HepG2 (cell line): ENCODE measurements at regions not wholly inside any gene's neighbourhood (a gene's known extent, or its start where the extent isn't known, plus 50 kb on each side); places are given as distances from the start of the nearest gene placed in this dataset.

ENCODE experiments used
- ATF3 ChIP-seq: sonication (generic); formaldehyde crosslinking; IDR thresholded peaks from 2 replicates; pipeline ENCODE4 v1.4.0; 2020; ENCODE audit warnings: missing genetic modification reagents
- ELF4 ChIP-seq: sonication (generic); formaldehyde crosslinking; IDR thresholded peaks from 2 replicates; pipeline ENCODE4 v1.5.0; 2020; ENCODE audit warnings: missing genetic modification reagents, mild to moderate bottlenecking, moderate library complexity, borderline replicate concordance
- HMG20B ChIP-seq: conservative IDR thresholded peaks from 2 replicates; pipeline ENCODE4 v1.6.1; 2016; ENCODE audit warnings: missing genetic modification reagents, missing compliant biosample characterization
- PHF21A ChIP-seq: sonication (generic); formaldehyde crosslinking; IDR thresholded peaks from 2 replicates; pipeline ENCODE4 v1.5.0; 2020; ENCODE audit warnings: mild to moderate bottlenecking, missing genetic modification reagents
- PRDM10 ChIP-seq: sonication (generic); formaldehyde crosslinking; IDR thresholded peaks from 2 replicates; pipeline ENCODE4 v1.4.0; 2020; ENCODE audit warnings: low read depth, missing genetic modification reagents
- ZBTB43 ChIP-seq: sonication (generic); formaldehyde crosslinking; conservative IDR thresholded peaks from 2 replicates; pipeline ENCODE4 v1.4.0; 2020; ENCODE audit warnings: missing genetic modification reagents

- TF ChIP-seq PHF21A (CRISPR knock-in tag) (no peak), HMG20B (CRISPR knock-in tag) (no peak), PRDM10 (CRISPR knock-in tag) (no peak), ZBTB43 (CRISPR knock-in tag) (no peak), ATF3 (CRISPR knock-in tag) (no peak), ELF4 (CRISPR knock-in tag) (no peak)
Observed at GRCh38 chr12:69028941-69029729, 96.2 kb upstream of the CPM start.
